Esophagus mucosa (tissue), 1 donor: ENCODE measurements at regions not wholly inside any gene's neighbourhood (a gene's known extent, or its start where the extent isn't known, plus 50 kb on each side); places are given as distances from the start of the nearest gene placed in this dataset.

Experiments used
- ATAC-seq: fragments of 200-7000 bp; cut with Tn5 transposase; one replicate; pipeline ENCODE4 v1.9.1; 2020
- donor health status: DM: yes; HTN: yes; CAD: no.

DNA sequence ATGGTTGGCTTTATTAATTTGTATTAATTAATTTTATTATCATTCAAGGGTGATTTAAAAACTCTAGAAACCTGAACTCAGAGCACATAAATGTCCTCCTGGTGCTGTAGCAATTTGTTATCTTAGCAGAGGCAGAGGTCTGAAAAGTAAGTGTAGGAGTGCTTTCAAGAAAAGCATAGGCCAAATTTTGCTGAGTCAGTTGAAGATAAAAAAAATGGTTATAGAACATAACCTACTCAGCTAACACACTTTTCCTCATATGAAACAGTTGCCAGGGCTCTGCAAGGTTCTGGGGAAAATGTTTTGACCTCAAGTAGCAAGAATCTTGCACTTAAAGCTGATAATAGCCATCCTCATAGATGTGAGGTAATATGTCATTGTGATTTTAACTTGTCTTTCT lies 53.5 kb upstream of the CHODL start:
- ATAC-seq: no peak

DNA sequence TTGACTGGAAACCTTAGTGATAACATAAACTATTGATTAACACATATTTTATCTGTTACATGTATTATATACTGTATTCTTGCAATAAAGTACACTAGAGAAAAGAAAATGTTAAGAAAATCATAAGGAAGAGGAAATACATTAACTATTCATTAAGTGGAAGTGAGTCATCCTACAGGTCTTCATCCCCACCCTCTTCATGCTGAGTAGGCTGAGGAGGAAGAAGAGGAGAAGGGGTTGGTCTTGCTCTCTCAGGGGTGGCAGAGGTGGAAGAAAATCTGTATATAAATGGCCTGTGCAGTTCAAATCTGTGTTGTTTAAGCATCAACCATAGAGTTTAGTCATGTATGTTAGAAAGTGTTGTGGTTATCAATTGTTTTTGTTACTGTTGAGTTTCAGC lies 66.1 kb upstream of the CHODL start:
- peak; percentile 67 for ATAC-seq

DNA sequence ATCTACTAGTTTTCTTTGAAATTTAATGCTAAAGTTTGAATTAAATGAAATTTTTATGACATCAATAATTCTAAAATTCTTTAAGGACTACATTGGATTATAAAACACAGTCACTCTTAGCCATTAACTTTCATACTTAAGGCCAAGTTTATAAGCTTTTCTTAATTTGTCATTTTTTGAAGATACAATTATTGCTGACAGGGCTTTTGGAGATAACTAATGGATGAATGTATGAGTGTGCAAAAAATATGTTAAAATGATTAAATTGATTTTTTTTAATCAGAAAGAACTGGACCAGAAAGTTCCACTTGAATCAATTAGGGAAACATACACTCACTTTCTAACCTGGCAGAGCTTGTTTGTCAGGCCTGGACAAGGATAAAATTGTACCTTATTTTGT lies 70.3 kb upstream of the CHODL start:
- no peak for ATAC-seq

DNA sequence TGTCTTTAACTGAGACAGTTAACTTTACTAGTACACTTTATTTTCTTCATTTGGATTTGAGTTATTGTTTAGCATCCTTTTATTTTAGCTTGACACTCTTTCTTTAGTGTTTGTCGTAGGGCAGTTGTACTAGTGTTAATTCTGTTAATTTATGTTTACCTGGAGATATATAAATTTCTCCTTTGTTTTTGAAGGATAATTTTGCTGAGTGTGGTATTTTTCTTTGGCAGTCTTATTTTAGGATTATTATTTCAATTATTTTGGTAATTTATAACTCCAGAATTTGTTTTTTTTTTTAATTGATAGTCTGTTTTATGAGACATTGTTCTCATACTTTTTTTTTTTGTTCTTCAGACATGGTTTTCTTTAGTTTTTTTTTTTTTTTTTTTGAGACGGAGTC lies 73.8 kb upstream of the CHODL start:
- ATAC-seq: no peak

DNA sequence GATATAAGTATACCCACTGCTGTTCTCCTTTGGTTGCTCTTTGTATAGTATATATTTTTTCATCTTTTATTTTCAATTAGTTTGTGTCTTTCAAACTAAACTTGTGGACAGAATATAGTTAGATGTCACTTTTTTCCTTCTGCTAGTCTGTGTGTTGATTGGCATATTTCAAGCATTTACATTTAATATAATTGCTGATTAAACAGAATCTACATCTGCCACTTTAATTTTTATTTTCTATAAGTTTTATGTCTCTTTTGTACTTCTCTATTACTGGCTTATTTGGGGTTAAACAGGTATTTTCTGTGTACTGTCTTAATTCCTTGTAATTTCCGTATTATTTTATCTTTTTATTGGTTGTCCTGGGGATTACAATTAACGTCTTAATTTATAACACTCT lies 74.4 kb upstream of the CHODL start:
- ATAC-seq: no peak

DNA sequence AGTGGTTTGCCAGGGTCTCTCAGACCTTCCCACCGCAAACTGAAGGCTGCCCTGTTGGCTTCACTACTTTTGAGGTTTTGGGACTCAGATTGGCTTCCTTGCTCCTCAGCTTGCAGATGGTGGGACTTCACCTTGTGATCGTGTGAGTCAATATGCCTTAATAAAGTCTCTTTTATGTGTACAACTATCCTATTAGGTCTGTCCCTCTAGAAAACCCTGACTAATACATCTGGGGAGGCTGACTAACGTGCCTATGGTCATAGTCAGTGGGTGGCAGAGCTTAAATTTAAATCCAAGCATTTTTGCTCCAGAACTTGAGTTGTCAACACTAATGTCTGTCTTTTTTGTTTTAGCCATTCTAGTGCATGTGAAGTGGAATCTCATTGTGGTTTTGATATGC lies 76.5 kb upstream of the CHODL start:
- ATAC-seq: peak; percentile 64

DNA sequence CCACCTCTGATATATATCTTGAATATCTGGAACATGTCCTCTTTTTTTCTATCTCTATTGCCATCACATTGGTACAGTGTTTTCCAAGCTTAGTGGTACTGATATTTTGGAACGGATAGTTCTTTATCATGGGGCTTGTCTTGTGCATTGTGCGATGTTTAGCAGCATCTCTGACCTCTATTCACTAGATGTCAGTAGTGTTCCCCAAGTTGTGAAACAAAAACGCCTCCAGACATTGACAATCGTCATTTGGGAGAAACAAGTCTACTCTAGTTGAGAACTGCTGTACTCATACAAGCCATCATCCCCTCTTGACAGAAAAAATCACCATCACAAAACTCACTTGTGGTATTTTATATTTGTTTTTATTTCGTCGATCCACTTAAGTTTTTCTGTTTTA lies 79.7 kb upstream of the CHODL start:
- peak; percentile 93 for ATAC-seq

DNA sequence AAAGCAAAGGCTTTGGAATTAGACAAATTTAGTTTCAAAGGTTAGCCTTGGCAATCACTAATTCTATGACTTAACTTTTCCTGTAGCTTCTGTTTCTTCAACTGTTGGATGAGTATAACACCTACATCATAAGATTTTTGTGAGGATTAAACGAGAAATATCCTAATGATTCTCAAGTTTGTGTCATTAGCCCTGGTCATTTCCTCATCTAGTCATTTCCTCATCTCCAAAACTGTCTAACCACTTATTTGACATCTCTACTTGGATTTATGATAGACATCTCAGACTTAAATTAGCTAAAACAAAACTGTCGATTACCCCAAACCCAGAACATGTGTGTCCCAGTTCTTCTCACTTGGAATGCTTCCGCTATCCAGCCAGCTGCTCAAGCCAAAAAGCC lies 80.2 kb upstream of the CHODL start:
- peak; percentile 63 for ATAC-seq

DNA sequence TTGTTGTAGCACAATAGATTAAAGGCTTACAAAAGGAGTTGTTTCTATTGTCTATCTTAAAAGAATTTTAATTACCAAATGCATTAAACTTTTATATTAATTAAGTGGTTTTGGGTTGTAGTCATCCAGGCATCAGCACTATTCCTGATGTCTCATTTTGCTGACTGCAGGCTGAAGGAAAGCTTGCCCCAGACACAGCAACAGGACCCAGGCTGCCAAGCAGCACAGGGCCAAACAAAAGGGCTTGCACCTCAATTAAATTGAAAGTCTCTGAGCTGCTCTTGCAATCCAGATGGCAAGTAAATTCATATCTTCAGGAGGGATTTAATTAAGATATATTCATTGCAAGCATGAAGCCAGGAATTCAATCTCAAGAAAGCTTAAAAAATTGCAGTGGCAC lies 80.7 kb upstream of the CHODL start:
- ATAC-seq: no peak

DNA sequence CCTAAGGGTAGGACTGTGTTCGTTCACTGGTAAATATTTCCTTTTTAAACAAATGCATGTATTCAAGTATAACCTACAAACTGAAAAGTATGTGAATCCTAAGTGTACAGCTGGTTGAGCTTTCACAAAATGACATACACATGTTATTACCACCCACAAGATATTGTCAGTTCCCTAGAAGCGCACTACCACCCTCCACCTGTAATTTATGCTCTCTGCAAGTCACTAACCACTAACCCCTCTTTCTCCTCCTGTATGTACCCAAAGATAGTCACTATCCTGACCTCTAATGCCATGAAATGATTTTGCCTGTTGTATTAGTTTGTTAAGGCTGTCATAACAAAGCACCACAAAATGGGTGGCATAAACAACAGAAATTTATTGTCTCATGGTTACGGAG lies 82.8 kb upstream of the CHODL start:
- no peak for ATAC-seq

DNA sequence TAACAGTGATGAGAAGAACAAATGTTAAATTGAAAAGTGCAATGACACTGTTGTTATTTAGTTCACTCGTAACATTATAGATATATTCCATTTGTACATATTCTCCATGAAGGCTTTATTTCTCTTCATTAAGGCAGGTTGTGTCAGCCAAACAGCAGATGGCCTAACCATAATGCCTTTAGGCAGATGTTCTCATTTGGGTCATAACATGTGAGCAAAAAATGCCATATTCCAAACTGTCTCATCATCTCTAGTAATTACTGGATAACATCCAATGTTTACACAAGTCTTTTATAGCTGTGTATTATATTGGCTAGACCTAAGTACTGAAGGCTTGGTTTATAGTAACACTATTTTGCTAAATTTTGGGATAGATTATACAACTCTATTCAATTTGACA lies 87.2 kb upstream of the CHODL start:
- ATAC-seq: no peak

DNA sequence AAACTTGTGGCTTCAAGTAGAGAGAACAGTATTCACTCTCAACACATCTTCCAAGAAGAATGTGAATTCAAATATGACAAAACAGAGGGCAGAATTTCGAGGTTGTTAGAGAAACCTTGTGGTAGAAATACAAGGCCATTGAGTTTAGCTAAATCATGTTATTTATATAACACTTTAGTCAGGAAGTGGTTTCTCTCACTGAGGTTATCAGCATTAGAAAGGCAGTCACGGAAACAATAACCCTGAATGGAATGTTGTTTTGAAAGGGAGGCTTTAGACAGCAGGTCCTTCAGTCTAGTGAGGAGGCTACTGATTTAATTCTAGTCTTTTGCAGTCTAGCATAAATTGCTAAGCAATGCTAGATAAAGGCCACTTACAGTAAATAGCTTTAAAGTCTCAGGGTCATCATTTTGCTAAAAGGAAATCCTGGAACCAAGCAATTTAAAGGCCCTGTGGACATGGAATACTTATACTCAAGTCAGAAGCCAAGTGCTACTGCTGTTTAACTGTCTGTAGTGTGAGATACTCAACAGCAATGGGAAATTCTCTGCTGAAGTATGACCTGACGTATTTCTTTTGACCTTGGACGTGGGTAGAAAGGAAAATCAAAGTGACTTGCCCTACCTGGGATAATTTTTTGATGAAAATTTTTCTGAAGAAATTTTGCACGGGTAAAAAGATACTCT lies 89.0 kb upstream of the CHODL start:
- ATAC-seq: no peak

DNA sequence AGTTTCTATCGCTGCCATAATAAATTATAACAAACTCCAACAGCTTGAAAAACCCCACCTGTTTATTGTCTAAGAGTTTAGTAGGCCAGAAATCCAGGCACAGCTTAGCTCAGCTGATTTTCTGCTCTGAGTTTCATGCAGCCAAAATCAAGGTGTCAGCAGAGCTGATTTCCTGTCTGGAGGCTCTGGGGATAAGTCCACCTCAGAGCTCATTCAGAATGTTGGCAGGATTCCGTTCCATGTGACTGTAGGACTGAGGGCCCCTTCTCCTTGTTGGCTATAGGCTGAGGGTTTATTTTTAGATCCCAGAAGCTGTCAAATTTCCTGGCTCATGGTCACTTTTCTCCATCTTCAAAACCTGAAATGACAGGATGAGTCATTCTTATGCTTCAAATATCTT lies 91.6 kb upstream of the CHODL start:
- no peak for ATAC-seq

DNA sequence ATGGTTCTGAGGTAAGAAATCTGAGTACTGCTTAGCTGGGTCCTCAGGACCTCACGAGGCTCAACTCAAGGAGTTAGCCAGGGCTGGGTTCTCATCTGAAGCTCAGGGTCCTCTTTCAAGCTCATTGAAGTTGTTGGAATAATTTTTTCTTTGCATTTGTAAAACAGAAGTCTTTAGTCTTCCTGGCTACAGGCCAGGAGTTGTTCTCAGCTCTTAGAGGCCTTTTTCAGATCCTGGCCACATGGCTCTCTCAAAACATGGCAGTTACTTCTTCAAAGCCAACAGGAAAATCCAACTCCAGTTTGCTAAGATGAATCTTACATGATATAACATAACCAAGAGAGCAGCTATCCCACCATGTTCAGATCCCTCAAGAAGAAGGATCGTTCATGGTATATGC lies 92.3 kb upstream of the CHODL start:
- no peak for ATAC-seq

DNA sequence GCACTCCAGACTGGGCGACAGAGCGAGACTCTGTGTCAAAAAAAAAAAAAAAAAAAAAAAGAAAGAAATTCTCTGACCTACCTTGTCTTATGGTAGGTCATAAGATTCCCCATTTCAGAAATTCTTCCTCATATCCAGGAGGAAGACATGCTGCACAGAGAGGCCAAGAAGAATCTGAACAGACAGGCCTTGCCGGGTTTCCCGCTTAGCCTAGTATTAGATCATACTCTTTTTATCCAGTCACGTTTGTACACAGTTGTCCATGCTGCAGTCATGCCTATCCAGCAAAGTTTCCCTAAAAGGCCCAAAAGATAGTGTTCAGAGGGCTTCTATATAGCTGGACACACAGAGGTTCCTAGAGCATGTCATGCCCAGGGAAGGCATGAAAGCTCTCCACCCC lies 93.6 kb upstream of the CHODL start:
- peak; percentile 67 for ATAC-seq

DNA sequence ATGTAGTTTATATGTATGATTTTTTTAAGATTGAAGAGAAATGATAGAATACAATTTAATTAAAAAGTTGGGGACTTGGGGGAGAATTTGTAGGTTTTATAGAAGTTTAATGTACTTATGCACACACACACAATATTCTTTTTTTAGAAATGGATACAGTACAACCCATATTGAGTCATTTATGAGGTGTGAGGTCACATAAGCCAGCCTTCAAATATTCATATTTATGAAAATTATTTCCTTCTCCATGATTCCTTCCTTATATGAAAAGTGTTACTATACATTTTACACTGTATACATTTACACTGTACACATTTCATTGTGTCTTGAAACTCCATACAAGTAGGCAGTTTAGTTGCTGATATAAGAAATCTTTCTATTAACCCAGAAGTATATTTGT lies 96.2 kb upstream of the CHODL start:
- peak; percentile 30 for ATAC-seq

DNA sequence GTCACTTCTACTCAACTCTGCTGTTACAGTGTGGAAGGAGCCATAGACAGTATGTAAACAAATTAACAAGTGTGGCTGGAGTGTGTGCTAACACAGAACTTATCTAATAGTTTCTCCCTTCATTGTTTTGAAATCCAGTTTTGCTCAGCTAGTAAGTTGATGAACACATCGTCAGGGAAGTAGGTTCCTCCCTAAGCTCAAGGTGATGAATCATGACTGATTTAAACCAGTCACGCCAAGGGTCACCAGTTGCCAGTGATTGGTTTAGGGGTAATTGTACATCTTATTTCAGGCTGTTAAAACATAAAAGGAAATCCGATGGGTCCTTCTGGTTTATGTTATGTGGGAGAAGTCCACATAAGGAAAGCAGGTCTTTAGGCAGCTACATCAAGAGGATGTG lies 97.0 kb upstream of the CHODL start:
- peak; percentile 90 for ATAC-seq

DNA sequence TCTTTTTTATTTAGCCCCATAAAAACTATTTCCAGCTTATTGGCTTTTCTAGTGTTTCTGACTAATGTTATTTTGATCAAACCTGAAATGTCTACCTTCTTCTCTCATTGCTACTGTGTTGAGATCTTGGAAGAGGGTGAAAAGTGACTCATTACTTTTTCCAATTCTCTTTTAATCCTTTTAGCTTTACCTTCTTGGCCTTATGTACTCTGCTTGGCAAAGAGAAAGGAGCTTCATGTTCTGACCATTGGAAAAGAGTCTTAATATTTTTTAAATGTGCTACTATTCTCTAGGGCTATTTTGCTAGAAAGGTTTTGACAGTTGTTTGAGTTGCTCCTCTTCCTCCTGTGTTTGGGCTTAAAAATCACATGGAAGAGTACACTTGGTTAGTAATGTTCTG lies 97.8 kb upstream of the CHODL start:
- ATAC-seq: peak; percentile 45

DNA sequence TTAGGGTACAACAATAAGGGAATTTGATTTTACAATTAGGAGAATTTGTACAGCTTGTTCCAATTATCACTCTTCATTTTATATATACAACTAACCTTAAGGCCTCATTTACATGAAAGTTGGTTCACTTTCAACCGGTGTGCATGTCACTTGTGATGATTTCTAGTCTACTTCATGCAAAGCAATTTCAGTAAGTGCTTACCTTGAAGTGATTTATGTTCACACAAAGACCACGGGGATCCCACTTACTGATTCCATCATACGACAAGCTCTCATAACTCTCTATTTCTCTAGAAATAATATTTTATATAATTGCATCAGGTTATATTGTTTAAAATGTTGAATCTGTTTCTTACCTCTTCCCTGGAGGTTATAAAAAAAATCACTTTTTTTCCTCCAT lies 100.3 kb upstream of the CHODL start:
- no peak for ATAC-seq

DNA sequence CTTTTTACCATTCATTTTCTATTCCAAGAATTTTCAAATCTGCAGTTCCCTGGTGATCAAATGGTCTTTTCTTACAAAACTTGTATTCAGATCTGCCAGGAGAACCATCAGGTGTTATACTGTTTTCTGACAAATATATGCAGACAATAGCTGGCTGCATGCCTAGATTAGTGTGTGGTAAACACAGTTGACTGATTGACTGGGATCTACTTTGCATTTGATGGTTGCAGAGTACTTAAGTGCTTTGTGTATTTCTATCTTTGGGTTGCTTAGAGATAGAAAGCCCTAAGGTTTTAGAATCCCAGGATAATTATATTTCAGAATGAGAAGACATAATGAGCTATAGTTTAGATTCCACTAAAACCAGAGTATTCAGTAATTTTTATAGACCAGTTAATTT lies 102.0 kb upstream of the CHODL start:
- ATAC-seq: no peak

DNA sequence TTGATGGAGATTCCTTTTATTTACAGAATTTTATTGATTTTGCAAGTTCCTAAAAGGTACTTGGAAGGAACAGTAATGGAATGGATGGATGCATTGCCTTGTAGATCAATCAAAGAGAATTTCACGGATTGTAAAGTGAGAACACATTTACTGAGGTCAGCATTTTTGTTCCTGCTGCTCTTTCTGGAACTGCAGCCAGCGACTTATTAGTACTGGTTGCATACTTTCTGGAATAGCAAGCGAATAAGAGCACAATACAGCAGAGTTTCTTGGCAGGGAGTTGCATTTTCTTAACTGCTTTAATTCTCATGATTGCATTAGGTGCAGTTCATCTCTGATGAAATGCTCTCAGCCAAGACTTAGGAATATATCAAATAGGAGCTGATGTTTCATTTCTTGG lies 106.1 kb upstream of the CHODL start:
- no peak for ATAC-seq

DNA sequence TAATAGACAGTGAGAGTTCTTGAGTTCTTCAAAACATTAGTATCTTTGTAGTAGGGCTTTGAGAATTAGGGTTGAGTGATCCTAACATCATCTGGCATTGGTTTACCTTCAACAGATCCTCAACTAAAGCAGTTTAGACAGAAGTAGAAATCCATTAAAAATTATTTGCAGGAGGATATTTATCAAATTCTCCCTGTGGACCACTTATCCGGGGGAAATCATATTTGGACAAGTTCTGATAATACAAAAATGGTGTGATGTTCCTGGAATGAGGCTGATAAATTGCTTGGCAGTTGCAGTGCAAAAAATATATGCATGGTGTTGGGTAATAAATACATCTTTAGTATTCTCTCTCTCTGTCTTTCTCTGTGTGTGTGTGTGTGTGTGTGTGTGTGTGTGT lies 115.1 kb upstream of the CHODL start:
- no peak for ATAC-seq

DNA sequence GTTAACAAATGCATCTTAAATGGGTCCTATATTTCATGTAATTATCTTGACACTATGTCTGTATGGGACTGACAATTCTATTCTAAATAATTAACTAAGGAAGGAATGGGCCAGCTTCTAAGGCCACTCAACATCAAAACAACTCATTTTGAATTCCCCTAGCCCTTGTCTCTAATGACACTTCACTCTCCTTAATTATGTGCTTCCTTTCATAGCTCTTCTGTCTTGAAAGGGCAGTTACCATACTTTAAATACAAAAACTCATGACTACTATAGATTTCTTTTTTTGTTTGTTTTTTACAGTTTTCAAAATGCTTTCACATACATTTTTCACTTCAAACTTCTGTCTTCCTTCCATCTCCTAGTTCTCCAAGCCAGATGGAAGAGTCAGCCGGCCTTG lies 126.1 kb upstream of the CHODL start:
- ATAC-seq: no peak

DNA sequence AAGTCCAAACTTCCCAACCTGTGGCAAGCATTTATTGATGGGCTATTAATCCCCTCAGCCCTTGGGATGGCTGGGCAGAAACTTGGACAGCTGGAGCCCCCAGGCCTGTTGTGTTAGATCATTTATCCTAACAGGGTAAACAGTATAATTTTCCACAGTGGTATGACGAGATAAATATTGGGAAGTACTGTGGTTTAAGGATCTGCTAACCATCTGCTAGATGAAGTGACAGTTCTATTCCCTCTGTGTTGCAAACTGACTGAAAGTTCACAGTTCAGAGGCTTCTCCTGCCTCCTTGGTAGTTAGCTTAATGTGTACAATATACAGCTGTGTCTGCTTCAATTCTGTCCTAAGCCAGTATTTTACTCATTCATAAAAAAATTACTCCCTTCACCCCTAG lies 127.5 kb upstream of the CHODL start:
- no peak for ATAC-seq

DNA sequence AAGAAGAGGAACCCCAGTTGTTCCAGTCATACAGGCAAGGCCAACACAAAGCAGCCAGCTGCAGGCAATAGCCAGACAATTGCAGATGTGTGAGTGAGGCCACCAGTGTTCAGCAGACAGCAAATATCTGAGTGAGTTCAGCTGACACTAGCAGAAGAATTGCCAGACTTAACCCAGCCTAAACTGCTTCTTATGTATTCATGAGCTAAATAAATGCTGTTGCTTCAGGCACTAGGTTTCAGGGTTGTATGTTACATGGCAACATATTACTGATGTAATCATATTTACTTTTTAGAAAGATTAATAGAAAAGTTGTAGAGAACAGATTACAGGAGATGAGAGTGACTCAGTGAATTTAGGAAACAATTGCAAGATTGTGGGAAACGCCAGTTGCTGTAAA lies 129.8 kb upstream of the CHODL start:
- ATAC-seq: no peak

DNA sequence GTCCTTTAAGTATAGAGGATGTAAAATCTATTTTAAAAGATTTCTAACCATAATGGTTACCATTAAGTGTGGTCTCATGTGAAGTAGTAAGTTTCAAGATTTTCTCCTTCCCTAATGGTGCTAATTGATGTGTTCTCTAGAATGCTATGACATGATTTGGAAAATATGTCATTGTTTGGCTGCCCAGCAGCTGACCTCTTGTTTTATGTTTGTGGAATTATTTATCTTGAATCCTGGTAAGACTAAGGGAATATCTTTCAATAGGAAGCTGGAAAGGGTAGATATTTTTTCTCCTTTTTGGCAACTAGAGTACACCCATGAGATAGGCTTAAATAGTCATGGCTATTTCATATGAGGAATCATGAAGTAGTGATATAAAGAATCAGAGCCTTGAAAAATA lies 139.8 kb upstream of the CHODL start:
- ATAC-seq: no peak
